IMR-90 (cell line): ENCODE measurements at regions not wholly inside any gene's neighbourhood (a gene's known extent, or its start where the extent isn't known, plus 50 kb on each side); places are given as distances from the start of the nearest gene placed in this dataset.

Source experiments
- ATAC-seq: fragments of 200-7000 bp; cut with Tn5 transposase; 2 replicates; pipeline ENCODE4 v1.9.1; 2020; ENCODE audit warnings: low read depth, mild to moderate bottlenecking, moderate library complexity
- BruUV-seq: library from RNA; stranded (reverse); fragments of 400-500 nt; replicated peaks from 2 replicates; lab custom pipeline; 2021; lab: Mats Ljungman, UMichigan
- CTCF ChIA-PET: fragments of 300-600 bp; formaldehyde crosslinking; extraction: SDS; loops from one replicate; lab custom pipeline; 2021; ENCODE audit warnings: antibody characterized with exemption; lab: Yijun Ruan, JAX
- POLR2A ChIA-PET: fragments of 300-600 bp; sonication (Branson Sonifier 250); formaldehyde crosslinking; loops from one replicate; lab custom pipeline; 2022; ENCODE audit warnings: antibody characterized with exemption; ENCODE audit not compliant: unreplicated experiment; lab: Charles Lee
- DNase-seq: peaks from one replicate; pipeline ENCODE4 v3.0.0; 2013
- H2AFZ ChIP-seq: replicated peaks from 2 replicates; pipeline ENCODE3; 2013; ENCODE audit warnings: low read length, mild to moderate bottlenecking; ENCODE audit not compliant: poor library complexity
- H2AK5ac ChIP-seq: 2 replicates; pipeline ENCODE4 v1.6.1; 2013; ENCODE audit warnings: low read depth, low read length, inconsistent platforms
- H2AK9ac ChIP-seq: replicated peaks from 2 replicates; pipeline ENCODE3; 2013; ENCODE audit warnings: mild to moderate bottlenecking, low read depth, low read length, moderate library complexity; ENCODE audit not compliant: poor library complexity
- H2BK120ac ChIP-seq: 2 replicates; pipeline ENCODE4 v1.6.1; 2013; ENCODE audit warnings: low read depth, low read length, inconsistent platforms
- H2BK15ac ChIP-seq: 3 replicates; pipeline ENCODE4 v1.6.1; 2013; ENCODE audit warnings: low read depth, low read length, inconsistent platforms
- H2BK20ac ChIP-seq: 2 replicates; pipeline ENCODE4 v1.6.1; 2013; ENCODE audit warnings: low read depth, mild to moderate bottlenecking, inconsistent platforms, low read length, moderate library complexity
- H2BK5ac ChIP-seq: 2 replicates; pipeline ENCODE4 v1.6.1; 2013; ENCODE audit warnings: mild to moderate bottlenecking, low read depth, low read length, inconsistent platforms; ENCODE audit not compliant: poor library complexity, severe bottlenecking
- H3K14ac ChIP-seq: replicated peaks from 2 replicates; pipeline ENCODE4 v1.6.1; 2013; ENCODE audit warnings: low read depth, low read length, inconsistent platforms
- H3K18ac ChIP-seq: 2 replicates; pipeline ENCODE4 v1.6.1; 2013; ENCODE audit warnings: low read depth, low read length, control low read depth
- H3K23ac ChIP-seq: 2 replicates; pipeline ENCODE4 v1.6.1; 2013; ENCODE audit warnings: low read depth, low read length, inconsistent platforms
- H3K27ac ChIP-seq: 2 replicates; pipeline ENCODE4 v1.5.1; 2013; ENCODE audit warnings: mild to moderate bottlenecking, control low read depth, low read length; ENCODE audit not compliant: insufficient read depth
- H3K27me3 ChIP-seq: 2 replicates; pipeline ENCODE4 v1.6.1; 2013; ENCODE audit warnings: low read length; ENCODE audit not compliant: control insufficient read depth, insufficient read depth
- H3K36me3 ChIP-seq: 2 replicates; pipeline ENCODE4 v1.6.1; 2013; ENCODE audit warnings: low read length, mixed read lengths; ENCODE audit not compliant: control insufficient read depth, insufficient read depth
- H3K4ac ChIP-seq: 2 replicates; pipeline ENCODE4 v1.6.1; 2013; ENCODE audit warnings: low read depth, low read length, inconsistent platforms
- H3K4me1 ChIP-seq: 2 replicates; pipeline ENCODE4 v1.6.1; 2013; ENCODE audit warnings: low read length, mixed read lengths; ENCODE audit not compliant: control insufficient read depth, insufficient read depth
- H3K4me2 ChIP-seq: 2 replicates; pipeline ENCODE4 v1.6.1; 2013; ENCODE audit warnings: low read depth, mild to moderate bottlenecking, control low read depth, low read length, moderate library complexity
- H3K4me3 ChIP-seq: 2 replicates; pipeline ENCODE4 v1.5.1; 2013; ENCODE audit warnings: low read depth, mild to moderate bottlenecking, control low read depth, low read length, moderate library complexity; ENCODE audit not compliant: insufficient read depth
- H3K56ac ChIP-seq: 2 replicates; pipeline ENCODE4 v1.6.1; 2013; ENCODE audit warnings: low read length, inconsistent platforms; ENCODE audit not compliant: insufficient read depth; ENCODE audit errors: extremely low read depth
- H3K79me1 ChIP-seq, 2 experiments: 2 replicates each; pipeline ENCODE4 v1.6.1; 2013; ENCODE audit warnings: low read length in 2 of 2, inconsistent platforms in 1 of 2, low read depth in 1 of 2
- H3K9ac ChIP-seq: 2 replicates; pipeline ENCODE4 v1.6.1; 2013; ENCODE audit warnings: low read depth, low read length, control low read depth
- H3K9me1 ChIP-seq: 2 replicates; pipeline ENCODE4 v1.6.1; 2013; ENCODE audit warnings: low read length, inconsistent platforms; ENCODE audit not compliant: insufficient read depth
- H3K9me3 ChIP-seq: 2 replicates; pipeline ENCODE4 v1.6.1; 2013; ENCODE audit warnings: low read length; ENCODE audit not compliant: control insufficient read depth, insufficient read depth
- H4K20me1 ChIP-seq: 2 replicates; pipeline ENCODE4 v1.6.1; 2013; ENCODE audit warnings: low read length, inconsistent platforms; ENCODE audit not compliant: insufficient read depth
- H4K5ac ChIP-seq: 2 replicates; pipeline ENCODE4 v1.6.1; 2013; ENCODE audit warnings: mild to moderate bottlenecking, low read depth, low read length, control low read depth
- H4K8ac ChIP-seq, 2 experiments: 2 replicates each; pipeline ENCODE4 v1.6.1; 2013; ENCODE audit warnings: low read depth in 2 of 2, low read length in 2 of 2, control low read depth in 1 of 2, inconsistent platforms in 1 of 2
- H4K91ac ChIP-seq: 2 replicates; pipeline ENCODE4 v1.6.1; 2013; ENCODE audit warnings: low read depth, low read length, inconsistent platforms; ENCODE audit not compliant: insufficient read depth
- BHLHE40 ChIP-seq: fragments of 150-350 bp; IDR thresholded peaks from 2 replicates; pipeline ENCODE4 v1.6.1; 2016; ENCODE audit warnings: mild to moderate bottlenecking, low read depth, low read length
- CEBPB ChIP-seq: IDR thresholded peaks from 2 replicates; pipeline ENCODE4 v1.6.1; 2012; ENCODE audit warnings: low read depth, low read length, improper control_type of control experiment
- CHD1 ChIP-seq: IDR thresholded peaks from 2 replicates; pipeline ENCODE4 v1.6.1; 2012; ENCODE audit warnings: low read depth, low read length, improper control_type of control experiment
- ELK1 ChIP-seq: fragments of 150-350 bp; IDR thresholded peaks from 2 replicates; pipeline ENCODE4 v1.6.1; 2016; ENCODE audit warnings: low read depth, mild to moderate bottlenecking, low read length, moderate library complexity, borderline replicate concordance
- FOS ChIP-seq: fragments of 150-350 bp; IDR thresholded peaks from 2 replicates; pipeline ENCODE4 v1.6.1; 2016; ENCODE audit warnings: low read depth, low read length
- MAZ ChIP-seq: IDR thresholded peaks from 2 replicates; pipeline ENCODE4 v1.6.1; 2012; ENCODE audit warnings: low read depth, mild to moderate bottlenecking, low read length, improper control_type of control experiment, moderate library complexity, borderline replicate concordance
- MXI1 ChIP-seq: IDR thresholded peaks from 2 replicates; pipeline ENCODE4 v1.6.1; 2012; ENCODE audit warnings: low read depth, mild to moderate bottlenecking, low read length, moderate library complexity, borderline replicate concordance
- POLR2A ChIP-seq: IDR thresholded peaks from 2 replicates; pipeline ENCODE4 v1.6.1; 2012; ENCODE audit warnings: mild to moderate bottlenecking, low read depth, low read length
- RAD21 ChIP-seq: IDR thresholded peaks from 2 replicates; pipeline ENCODE4 v1.6.1; 2012; ENCODE audit warnings: low read length, improper control_type of control experiment
- RCOR1 ChIP-seq: IDR thresholded peaks from 2 replicates; pipeline ENCODE4 v1.6.1; 2012; ENCODE audit warnings: mild to moderate bottlenecking, low read length, improper control_type of control experiment; ENCODE audit not compliant: insufficient replicate concordance
- SMC3 ChIP-seq: fragments of 150-350 bp; IDR thresholded peaks from 2 replicates; pipeline ENCODE4 v1.6.1; 2016; ENCODE audit warnings: low read depth, mild to moderate bottlenecking, antibody characterized with exemption, low read length, moderate library complexity
- WGBS, 2 experiments: methylation state at CpG; one replicate each; pipeline versions ENCODE4 v1.1.5 to v1.1.7; 2013; ENCODE audit warnings: missing lambda C conversion rate in 2 of 2; ENCODE audit not compliant: insufficient read length in 1 of 2; ENCODE audit errors: extremely low coverage in 2 of 2; 5-methylcytosine and 5-hydroxymethylcytosine counted together
- dilution Hi-C: fragments of 300-500 bp; cut with HindIII; formaldehyde crosslinking; loops from one replicate; pipeline ENCODE4 v1.14.3; 2018; ENCODE audit warnings: low sequenced_read_pairs; ENCODE audit not compliant: unreplicated experiment
- in situ Hi-C: fragments of 300-500 bp; cut with MboI; formaldehyde crosslinking; loops from 3 replicates; pipeline ENCODE4 v1.14.3; 2019; ENCODE audit warnings: low sequenced_read_pairs, inconsistent platforms, mixed read lengths
- intact Hi-C: fragments of 100-400 bp; cut with micrococcal nuclease; formaldehyde crosslinking; loops from 2 replicates; pipeline ENCODE4 v1.10.0; 2022
- TF ChIP-seq, protein P1 (sequence below): fragments of 150-350 bp; IDR thresholded peaks from 2 replicates; pipeline ENCODE4 v1.6.1; 2017; ENCODE audit warnings: mild to moderate bottlenecking, antibody characterized with exemption, low read length, low read depth
- TF ChIP-seq, protein P2 (sequence below): conservative IDR thresholded peaks from 2 replicates; pipeline ENCODE4 v1.5.1; 2012; ENCODE audit warnings: mild to moderate bottlenecking, low read depth, low read length, improper control_type of control experiment

GRCh38 chr13:24085662-24086061 is 74.9 kb upstream of the SPATA13 start:
- Histone ChIP-seq H2BK15ac (no peak overlapping the region), H2BK20ac (no peak overlapping the region), H2BK120ac (no peak overlapping the region), H3K4ac (no peak overlapping the region), H2AFZ (no peak overlapping the region), H4K91ac (no peak overlapping the region), H3K4me2 (no peak overlapping the region), H3K14ac (no peak overlapping the region), H3K9me1 (peaks cover 4% of the 10 kb centered on the region), H3K56ac (no peak overlapping the region), H3K27me3 (no peaks in the 10 kb centered on the region; the same call in 1 of the 2 replicates), H2BK5ac (no peak overlapping the region), H3K18ac (no peak overlapping the region), H3K36me3 (no peaks in the 10 kb centered on the region), H3K23ac (no peak overlapping the region), H2AK9ac (no peak overlapping the region), H3K4me1 (no peaks in the 10 kb centered on the region; the same call in 1 of the 2 replicates), H4K5ac (no peak overlapping the region), H3K79me1 (no peaks in the 10 kb centered on the region), H4K8ac (no peak overlapping the region), H3K9ac (no peak overlapping the region), H2AK5ac (no peak overlapping the region), H4K20me1 (no peaks in the 10 kb centered on the region), H3K4me3 (no peak overlapping the region), H3K9me3 (no peaks in the 10 kb centered on the region), H3K27ac (no peak overlapping the region)
- intact Hi-C loops, result loop anchor here (5.0 kb wide), 1 partner anchor 47 kb away; no protein-coding TSS in a partner anchor
- in situ Hi-C loops, result no loop called here
- no peak for DNase-seq
- dilution Hi-C loops, result no loop called here
- no peak for ATAC-seq
- ChIA-PET POLR2A (no interaction called here), CTCF (no interaction called here)
- no TSS peak for BruUV-seq
- TF ChIP-seq BHLHE40 (no peak), FOS (no peak), POLR2A (no peak), ELK1 (no peak), RCOR1 (no peak), SMC3 (no peak), CHD1 (no peak), RAD21 (no peak), MAZ (no peak), CEBPB (no peak), MXI1 (no peak)
- TF ChIP-seq, protein P1, sequence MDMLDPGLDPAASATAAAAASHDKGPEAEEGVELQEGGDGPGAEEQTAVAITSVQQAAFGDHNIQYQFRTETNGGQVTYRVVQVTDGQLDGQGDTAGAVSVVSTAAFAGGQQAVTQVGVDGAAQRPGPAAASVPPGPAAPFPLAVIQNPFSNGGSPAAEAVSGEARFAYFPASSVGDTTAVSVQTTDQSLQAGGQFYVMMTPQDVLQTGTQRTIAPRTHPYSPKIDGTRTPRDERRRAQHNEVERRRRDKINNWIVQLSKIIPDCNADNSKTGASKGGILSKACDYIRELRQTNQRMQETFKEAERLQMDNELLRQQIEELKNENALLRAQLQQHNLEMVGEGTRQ, result no peak
- TF ChIP-seq, protein P2, sequence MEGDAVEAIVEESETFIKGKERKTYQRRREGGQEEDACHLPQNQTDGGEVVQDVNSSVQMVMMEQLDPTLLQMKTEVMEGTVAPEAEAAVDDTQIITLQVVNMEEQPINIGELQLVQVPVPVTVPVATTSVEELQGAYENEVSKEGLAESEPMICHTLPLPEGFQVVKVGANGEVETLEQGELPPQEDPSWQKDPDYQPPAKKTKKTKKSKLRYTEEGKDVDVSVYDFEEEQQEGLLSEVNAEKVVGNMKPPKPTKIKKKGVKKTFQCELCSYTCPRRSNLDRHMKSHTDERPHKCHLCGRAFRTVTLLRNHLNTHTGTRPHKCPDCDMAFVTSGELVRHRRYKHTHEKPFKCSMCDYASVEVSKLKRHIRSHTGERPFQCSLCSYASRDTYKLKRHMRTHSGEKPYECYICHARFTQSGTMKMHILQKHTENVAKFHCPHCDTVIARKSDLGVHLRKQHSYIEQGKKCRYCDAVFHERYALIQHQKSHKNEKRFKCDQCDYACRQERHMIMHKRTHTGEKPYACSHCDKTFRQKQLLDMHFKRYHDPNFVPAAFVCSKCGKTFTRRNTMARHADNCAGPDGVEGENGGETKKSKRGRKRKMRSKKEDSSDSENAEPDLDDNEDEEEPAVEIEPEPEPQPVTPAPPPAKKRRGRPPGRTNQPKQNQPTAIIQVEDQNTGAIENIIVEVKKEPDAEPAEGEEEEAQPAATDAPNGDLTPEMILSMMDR, result no peak
- 60% methylated on average over 1 of the region's 4 CpGs; no CpG with 5 or more reads in 1 of the 2 experiments for WGBS, 2 experiments
